RCC 7860 (cell line): ENCODE measurements at regions not wholly inside any gene's neighbourhood (a gene's known extent, or its start where the extent isn't known, plus 50 kb on each side); places are given as distances from the start of the nearest gene placed in this dataset.
"Not testable (repeated sequence)": the region's sequence is repeated elsewhere in the genome, so short reads cannot be mapped to it uniquely, and the experiment has no call there.

Experiments
- DNase-seq: peaks from one replicate; pipeline ENCODE4 v3.0.0-alpha.2; 2015; ENCODE audit warnings: low spot score
- FAIRE-seq: peaks from 2 replicates; lab custom pipeline; 2012; peaks lifted over from hg19 to GRCh38; lab: Jason Lieb, UNC

DNA sequence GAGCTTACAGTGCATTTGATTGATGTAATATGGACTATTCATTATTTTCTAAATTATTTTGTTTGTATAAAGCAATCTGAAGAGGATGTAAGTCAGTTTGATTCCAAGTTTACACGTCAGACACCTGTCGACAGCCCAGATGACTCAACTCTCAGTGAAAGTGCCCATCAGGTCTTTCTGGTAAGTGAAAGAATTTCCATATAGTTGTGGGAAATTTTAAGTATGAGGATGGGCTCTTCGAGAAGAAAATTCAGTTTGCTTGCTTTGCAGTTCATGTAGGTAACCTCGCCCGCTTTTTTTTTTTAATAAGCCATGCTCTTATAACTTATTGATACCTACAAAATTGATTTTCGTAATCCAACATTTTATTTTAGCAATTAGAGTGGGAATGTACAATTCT is 151.6 kb downstream of the CDRT15L2 start:
- DNase-seq, FAIRE-seq: not testable (repeated sequence)

DNA sequence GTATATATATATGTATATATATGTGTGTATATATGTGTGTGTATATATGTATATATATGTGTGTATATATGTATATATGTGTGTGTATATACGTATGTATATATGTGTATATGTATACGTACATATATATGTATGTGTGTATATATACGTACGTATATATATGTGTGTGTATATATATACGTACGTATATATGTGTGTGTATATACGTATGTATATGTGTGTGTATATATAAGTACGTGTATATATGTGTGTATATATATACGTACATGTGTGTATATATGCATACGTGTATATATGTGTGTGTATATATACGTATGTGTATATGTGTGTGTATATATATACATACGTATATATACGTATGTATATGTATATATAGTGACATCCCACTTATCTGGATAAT is 154.4 kb downstream of the CDRT15L2 start:
- DNase-seq, result no peak
- no peak for FAIRE-seq

DNA sequence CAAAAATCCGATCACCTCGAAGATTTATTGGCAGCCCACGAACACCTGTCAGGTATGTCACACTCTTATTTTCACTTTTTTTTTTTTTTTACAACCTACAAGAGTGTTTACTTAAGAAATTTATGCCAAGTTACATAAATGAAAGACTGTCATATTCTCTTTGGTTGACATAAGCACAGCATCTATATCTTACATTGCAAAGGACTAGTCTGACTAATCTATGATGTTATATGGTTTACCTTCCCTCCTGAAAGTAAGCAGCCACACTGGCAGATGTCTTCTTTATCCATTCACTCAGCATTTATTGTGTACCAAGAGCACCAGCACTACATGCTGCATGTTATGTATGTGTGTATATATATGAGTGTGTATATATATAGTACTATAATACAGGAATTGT is 156.3 kb downstream of the CDRT15L2 start:
- no peak for DNase-seq
- no peak for FAIRE-seq

DNA sequence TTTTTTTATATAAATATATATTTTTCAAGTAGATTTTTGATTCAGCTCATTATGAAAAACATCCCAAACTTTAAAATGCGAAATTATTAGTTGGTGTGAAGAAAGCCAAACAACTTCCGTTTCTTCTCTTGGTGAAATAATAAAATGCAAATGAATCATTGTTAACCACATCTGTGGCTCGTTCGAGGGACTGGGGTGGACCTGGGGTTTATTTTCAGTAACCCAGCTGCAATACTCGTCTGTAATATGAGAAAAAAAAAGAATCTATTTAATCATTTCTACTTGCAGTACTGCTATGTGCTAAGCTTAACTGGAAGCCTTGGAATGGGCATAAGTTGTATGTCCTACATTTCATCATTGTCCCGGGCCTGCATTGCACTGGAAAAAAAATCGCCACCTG is 158.1 kb downstream of the CDRT15L2 start:
- not testable (repeated sequence) for DNase-seq, FAIRE-seq

DNA sequence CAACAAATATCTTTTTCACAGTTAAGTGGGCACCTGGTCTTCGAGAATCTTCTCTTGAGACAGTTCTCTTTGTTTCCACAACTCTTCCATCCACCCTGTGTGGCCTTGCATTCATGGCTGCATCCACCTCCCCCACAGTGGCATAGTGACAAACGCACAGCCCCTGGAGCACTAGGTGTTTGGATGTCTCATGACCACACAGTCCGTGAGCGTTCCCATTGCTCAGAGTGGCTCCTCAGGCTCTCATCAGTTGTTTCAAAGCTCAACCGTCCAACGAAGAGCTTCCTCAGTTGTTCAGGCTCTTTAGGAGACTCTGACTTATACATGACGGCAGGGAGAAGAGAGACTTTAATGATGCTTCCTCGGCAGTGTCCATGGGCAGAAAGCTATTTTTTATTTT is 191.6 kb downstream of the CDRT15L2 start:
- FAIRE-seq (no peak), DNase-seq (no peak)

DNA sequence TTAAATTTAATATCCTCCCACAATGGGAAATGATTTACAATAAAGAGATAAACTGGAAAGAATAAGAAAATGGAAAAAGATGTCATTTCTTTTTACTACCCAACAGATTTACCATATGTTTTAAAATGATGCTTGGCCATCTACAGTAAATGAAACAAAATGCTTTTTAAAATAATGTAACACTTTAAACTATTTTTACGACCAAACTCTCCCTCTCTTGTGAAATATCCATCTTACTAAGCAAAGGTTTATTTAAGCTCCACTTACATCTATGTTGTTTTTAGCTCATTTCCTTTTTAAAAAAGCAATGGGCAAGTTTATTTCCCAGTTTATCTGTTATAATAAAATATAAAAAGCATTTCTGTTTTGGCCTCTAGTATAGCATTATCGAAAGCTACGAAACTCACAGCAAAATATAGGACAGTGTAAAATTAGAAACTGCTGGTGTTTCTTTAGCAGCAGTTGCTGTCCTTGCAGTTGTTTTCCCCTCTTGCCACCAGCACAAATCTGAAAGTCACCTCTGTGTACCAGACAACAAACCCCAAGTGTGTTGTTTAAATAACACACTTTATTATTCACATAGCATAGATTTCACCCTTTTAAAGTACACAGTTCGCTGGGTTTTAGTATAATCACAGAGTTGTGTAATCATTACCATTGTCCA is 195.1 kb downstream of the CDRT15L2 start:
- FAIRE-seq (no peak), DNase-seq (no peak)

DNA sequence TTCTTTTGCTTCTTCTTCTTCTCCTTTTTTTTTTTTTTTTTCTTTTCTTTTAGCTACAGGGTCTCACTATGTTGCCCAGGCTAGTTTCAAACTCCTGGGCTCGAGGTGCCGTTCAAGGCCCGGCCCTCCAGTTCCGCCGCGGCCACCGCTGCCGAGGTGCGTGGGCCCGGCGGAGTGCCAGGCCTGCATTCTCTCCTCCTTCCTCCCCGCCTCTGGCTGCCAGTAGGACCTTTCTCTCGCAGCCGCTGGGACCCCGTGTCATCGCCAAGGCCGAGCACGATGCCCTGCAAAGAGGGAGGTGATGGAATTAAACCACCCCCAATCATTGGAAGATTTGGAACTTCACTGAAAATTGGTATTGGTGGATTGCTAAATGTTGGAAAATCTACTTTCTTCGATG is 195.8 kb downstream of the CDRT15L2 start:
- DNase-seq (no peak), FAIRE-seq (no peak)

DNA sequence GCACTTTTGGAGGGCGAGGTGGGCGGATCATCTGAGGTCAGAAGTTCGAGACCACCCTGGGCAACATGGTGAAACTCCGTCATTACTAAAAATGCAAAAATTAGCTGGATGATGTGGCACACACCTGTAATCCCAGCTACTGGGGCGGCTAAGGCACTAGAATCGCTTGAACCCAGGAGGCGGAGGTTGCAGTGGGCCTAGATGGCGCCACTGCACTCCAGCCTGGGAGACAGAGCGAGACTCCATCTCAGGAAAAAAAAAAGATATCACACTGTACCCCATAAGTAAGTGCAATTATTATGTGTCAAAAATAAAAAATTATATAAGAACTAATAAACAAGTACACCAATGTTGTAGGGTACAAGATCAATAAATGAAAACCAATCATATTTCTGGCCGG is 200.0 kb downstream of the CDRT15L2 start:
- DNase-seq (no peak), FAIRE-seq (no peak)

DNA sequence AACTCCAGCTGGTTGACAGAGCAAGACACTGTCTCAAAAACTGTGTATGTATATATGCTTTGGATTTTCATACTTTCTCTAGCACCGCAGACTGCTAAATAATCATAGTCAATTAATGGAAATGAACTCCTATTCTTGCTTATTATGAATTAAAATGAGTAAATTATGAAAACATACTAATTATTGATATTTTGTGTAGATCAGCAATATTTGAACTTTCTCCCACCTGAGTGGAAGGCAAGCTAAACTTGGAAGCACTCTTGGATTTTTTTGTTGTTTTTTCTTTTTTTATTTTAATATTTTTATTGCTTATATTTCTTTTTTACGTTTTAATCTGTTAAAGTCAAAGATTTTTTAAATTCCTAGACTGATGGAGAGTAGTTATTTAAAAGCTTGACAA is 201.7 kb downstream of the CDRT15L2 start:
- DNase-seq, result no peak
- FAIRE-seq, result no peak

DNA sequence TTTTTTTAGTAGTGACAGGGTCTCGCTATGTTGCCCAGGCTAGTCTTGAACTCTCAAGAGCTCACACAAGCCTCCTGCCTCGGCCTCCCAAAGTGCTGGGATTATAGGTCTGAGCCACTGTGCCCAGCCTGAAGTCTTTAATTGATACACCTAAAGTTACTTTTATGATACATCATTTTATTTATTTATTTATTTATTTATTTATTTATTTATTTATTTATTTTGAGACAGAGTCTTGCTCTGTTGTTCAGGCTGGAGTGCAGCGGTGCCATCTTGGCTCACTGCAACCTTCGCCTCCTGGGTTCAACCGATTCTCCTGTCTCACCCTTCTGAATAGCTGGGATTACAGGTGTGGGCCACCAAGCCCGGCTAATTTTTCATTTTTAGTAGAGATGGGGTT is 202.3 kb downstream of the CDRT15L2 start:
- FAIRE-seq, DNase-seq: not testable (repeated sequence)

DNA sequence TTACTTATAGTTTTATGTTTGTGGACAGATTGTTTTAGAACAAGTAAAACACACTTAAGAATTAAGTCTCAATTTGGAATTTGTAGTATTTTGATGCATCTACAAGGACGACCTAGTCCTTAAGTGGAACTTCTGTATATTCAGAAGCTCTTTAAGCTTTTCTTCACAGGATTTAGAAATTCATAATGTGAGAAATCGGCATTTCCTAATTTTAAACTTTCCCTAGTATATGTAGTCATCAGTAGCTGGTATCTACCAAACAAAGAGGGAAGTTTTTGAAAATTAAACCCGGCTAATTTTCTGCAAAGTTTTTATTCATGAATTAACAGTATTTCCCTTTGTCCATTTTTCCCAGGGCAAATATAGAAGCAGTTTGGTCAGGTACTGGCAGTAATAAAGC is 203.6 kb downstream of the CDRT15L2 start:
- no peak for DNase-seq
- no peak for FAIRE-seq

DNA sequence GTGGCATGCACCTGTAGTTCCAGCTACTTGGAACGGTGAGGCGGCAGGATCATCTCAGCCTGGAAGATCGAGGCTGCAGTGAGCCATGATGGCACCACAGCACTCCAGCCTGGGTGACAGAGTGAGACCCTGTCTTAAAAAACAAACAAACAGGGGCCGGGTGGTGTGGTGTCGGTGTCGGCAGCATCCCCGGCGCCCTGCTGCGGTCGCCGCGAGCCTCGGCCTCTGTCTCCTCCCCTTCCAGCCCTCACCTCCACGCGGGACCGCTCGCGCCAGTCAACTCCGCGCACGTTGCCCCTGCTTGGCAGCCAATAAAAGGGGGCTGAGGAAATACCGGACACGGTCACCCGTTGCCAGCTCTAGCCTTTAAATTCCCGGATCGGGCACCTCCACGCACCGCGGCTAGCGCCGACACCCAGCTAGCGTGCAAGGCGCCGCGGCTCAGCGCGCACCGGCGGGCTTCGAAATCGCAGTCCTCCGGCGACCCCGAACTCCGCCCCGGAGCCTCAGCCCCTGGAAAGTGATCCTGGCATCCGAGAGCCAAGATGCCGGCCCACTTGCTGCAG is 204.7 kb downstream of the CDRT15L2 start:
- no peak for DNase-seq
- no peak for FAIRE-seq

DNA sequence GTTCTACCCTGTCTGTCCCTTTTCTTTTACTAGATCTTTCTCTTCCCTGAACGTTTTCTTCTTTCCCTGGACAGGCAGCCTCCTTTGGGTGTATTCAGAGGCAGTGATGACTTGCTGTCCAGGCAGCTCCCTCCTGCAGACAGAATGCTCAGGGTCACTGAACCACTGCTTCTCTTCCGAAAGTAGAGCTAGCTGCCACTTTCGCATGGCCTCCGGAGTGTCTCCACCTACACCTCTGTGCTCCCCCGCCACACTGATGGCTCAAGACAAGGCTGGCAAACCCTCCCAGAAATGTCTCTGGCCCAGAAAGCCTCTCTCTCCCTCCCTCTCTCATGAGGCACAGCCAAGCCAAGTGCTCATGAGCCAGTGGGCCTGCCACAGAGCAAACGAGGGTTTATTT is 207.8 kb downstream of the CDRT15L2 start:
- no peak for FAIRE-seq
- no peak for DNase-seq

DNA sequence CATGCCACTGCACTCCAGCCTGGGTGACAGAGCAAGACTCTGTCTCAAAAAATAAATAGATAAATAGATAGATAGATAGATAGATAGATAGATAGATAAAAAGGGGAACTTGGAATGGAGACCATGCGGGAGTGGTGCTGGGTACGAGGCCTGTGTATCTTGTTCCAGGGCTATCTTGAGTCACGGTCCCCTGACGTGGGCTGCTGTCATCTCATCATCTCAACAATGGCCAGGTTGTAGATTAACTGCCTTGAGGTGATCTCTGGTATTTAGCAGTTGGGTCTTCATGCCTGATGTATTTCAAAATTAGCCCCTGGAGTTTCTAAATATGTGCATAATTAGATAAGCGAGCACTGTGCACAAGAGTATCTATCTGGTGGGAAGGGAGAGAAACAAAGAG is 212.1 kb downstream of the CDRT15L2 start:
- FAIRE-seq (no peak), DNase-seq (no peak)

DNA sequence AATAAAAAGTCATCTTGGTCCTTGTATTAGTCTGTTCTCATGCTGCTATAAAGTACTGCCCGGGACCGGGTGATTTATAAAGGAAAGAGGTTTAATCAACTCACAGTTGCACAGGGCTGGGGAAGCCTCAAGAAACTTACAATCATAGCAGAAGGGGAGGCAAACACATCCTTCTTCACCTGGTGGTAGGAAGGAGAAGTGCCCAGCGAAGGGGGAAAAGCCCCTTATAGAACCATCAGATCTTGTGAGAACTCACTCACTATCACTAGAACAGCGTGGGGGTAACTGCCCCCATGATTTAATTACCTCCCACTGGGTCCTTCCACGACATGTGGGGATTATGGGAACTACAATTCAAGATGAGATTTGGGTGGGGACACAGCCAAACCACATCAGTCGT is 215.0 kb downstream of the CDRT15L2 start:
- not testable (repeated sequence) for FAIRE-seq, DNase-seq

DNA sequence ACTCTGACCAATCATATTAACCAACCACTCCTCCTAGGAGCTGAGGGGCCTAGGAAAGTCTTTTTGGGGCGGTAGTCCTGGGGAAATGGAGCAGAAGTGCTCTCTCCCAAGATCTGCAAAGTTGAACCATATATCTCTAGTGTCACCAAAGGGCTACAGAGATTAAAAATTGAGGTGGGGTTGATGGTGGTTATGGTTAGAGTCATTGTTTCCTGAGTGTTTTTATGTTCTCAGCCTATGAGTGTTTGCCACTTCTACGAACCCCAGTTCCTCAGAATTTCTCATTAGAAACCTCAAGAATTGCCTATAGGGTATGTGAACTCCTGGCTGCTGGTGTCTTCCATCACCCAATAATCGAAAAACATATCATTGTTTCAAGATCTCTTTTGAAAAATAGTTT is 217.8 kb downstream of the CDRT15L2 start:
- FAIRE-seq (no peak), DNase-seq (no peak)

DNA sequence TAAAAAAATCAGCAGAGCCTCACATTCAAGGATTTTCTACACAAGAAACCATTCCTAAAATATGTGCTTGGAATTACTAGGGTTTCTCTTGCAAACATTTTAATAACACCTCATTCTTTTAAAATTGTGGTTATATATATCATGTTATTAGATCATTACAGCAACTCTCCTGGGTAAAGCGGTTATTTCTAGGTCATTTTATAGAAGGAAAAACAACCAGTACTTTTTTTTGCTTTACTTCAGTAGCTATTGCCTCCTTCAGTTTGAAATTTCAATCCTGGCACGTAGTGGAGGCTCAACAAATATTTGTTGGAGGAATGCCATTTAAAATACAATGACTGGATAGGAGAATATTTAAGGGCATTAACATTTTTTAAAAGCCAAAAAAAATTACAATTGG is 220.6 kb downstream of the CDRT15L2 start:
- FAIRE-seq (no peak), DNase-seq (no peak)

DNA sequence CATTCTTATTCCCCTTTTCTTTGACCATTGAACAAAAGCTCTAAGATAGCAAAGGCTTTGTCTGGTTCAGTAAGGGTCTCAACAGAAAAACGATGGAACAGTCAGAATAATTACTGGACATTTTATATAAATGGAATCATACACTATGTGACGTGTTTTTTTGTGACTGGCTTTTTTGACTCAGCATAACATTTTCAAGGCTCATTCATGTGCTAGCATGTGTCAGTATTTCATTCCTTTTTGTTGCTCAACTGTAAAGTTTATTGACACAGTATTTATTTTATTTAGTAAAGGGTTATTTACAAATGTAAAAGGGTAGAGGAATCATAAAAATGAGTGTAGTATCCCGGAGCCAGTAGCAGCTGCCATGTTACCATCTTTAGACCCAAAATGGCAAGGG is 226.2 kb downstream of the CDRT15L2 start:
- FAIRE-seq (no peak), DNase-seq (no peak)

DNA sequence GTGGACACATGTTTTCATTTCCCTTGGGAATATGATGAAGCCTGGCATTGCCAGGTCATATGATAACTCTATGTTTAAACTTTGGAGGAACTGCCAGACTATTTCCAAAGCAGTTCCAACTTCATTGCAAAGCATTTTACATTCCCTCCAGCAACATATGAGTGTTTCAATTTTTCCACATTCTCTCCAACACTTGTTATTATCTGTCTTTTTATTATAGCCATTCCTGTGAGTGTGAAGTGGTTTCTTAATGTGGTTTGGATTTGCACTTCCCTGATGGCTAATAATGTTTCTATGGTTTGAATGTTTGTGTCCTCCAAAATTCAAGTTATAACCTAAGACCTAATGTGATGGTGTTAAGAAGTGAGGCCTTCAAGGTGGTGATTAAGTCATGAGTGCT is 228.0 kb downstream of the CDRT15L2 start:
- DNase-seq, FAIRE-seq: not testable (repeated sequence)

DNA sequence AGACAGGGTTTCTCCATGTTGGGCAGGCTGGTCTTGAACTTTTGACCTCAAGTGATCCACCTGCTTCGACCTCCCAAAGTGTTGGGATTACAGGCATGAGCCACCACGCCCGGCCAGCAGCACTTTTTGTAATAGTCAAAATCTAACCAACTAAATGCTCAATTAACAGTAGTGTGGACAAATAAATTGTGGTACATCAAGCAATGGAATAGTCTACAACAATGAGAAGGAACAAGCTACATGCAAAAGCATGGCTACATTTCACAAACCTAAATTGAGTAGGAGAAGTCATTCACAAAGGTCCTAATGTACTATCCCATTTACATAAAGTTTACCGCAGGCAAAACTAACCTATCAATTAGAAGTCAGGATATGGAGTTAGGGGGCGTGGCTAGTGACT is 227.4 kb downstream of the USP22 start:
- DNase-seq, FAIRE-seq: not testable (repeated sequence)

DNA sequence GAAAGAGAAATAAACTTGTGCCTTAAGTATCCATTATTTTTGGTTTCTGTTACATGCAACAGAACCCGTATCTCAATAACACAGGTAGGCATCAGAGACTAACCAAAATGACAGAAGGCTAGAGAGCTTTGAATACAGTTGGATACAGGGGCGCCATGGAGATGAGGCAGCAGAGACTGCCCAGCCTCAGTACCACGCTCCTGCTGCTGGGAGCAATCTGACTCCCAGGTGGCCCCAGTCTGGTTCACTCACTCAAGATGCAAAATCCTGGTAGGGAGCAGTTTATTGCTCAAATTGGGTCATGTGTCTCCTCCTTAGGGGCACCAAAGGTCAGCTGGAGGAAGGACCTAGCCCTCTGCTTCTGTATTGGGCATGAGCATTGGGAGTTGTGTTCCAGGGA is 218.9 kb downstream of the USP22 start:
- FAIRE-seq (no peak), DNase-seq (no peak)

DNA sequence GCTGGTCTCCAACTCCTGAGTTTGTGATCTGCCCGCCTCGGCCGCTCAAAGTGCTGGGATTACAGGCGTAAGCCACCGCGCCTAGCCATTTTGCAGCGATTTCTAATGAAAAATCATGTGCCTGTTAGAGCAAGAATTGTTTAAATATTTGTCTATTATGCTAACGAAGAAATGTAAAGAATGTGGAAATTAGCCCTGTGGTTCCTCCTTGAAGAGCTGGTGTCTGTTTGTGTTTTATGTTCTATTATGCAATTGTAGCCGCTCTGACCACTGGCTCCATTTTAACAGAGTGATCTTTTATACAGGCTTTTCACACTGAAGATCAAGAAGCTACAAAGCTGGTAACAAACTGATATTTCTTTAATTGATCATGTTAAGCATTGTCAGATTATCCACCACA is 217.3 kb downstream of the USP22 start:
- DNase-seq (no peak), FAIRE-seq (no peak)

DNA sequence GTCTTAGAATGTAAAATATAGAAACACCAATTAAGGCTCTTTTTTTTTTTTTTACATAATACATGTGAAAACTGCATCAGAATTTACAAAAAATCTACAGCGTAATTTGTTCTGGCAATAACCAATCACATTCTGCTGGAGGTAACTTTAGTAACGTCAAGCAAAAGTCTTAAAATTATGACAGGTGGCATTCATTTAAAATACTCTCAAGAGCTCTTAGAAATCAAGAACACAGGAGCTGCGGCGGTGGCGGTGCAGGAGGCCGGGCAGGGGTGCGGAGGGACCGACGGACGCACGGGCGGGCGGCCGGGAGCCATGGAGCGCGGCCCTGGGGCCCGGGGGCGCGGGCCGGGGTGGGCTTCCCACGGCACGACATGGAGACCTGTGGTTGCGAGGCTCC is 202.4 kb downstream of the USP22 start:
- not testable (repeated sequence) for FAIRE-seq, DNase-seq
